NCI-H146 treated with DMSO at 0.1 percent for 48 hours (cell line): ENCODE measurements at regions not wholly inside any gene's neighbourhood (a gene's known extent, or its start where the extent isn't known, plus 50 kb on each side); places are given as distances from the start of the nearest gene placed in this dataset.

Source experiments
- DNase-seq: peaks from one replicate; lab custom pipeline; 2025; ENCODE audit not compliant: unreplicated experiment; lab: John Stamatoyannopoulos, UW

DNA sequence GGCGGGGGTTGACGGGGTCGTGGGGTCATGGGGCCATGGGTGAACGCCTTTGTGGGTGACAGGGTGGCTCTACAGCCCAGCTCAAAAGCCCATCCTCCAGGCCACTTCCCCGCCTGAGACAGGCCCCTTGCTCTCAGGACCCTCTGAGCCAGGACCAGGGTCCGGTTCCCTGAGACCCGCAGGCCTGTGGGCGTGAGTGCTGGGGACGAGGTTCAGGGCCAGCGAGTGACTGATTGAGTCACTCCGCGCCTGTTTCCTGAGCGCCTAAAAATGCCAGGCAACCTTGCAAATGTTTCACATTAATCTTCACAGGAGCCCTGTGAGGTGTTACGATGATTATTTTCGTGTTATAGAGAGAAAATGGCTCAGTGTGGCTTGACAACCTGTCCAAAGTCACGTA, 97.8 kb downstream of the ZNF674 start:
- DNase-seq = no peak

DNA sequence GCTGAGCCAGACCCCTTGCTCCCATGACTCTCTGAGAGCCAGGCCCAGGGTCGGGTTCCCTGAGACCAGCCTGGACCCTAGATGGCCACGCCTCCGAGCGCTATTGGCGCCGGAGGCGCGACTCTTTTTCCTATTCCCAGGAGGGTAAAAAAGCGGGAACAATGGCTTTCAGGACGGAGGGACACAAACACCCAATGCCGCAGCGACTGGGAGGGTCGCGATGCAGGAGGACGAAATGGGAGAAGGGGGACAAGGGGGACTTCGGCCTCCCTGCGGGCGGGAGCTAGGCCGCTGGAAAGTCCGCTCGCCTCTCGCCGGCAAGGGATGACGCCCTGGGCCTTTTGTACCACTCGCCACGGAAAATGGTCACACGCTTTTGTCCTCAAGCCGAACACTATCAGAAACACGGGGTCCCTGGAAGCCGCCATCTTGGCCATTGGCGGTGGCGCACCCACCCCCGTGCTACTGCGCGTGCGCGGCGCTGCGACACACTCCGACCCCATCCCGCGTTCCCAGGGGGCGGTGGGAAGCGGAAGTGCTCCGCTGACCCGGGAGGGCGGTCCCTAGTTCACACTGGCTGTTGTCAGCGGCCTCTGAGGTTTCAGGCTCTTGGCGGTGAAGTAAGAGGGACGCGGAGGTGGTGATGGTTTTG, 98.4 kb downstream of the ZNF674 start:
- DNase-seq = peak; percentile 62

DNA sequence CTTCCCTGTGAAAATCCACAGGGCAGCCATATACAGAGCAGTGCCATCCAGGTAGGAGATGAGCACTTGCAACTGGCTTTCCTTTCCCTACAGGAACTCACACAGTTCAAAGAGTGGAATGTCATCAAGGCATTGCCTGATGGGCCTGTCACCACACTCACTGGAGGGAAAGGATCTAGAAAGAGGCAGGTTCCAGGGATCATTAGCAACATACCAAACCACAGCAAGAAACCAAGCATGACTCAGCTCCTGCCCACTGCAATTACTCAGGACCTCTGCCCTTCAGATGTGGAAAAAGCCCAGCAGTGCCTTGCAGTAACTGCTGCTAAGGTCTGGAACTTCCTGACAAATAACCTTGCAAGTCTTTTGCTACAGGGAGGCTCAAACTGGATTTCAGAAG, 101.2 kb downstream of the ZNF674 start:
- DNase-seq = no peak

DNA sequence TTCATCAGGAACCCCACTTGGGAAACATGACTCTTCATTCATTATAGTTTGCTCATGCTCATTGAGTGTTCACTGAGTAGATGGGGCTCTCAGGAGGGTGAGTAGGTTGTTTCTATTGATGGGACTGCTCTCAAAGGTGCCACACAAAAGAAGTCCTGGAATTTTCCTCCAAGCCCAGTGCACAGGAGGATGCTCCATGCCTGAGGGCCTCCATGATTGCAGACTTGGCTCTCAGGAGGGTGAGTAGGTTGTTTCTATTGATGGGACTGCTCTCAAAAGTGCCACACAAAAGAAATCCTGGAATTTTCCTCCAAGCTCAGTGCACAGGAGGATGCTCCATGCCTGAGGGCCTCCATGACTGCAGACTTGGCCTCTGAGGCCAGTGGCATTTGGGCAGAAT, 108.5 kb downstream of the ZNF674 start:
- no peak for DNase-seq

DNA sequence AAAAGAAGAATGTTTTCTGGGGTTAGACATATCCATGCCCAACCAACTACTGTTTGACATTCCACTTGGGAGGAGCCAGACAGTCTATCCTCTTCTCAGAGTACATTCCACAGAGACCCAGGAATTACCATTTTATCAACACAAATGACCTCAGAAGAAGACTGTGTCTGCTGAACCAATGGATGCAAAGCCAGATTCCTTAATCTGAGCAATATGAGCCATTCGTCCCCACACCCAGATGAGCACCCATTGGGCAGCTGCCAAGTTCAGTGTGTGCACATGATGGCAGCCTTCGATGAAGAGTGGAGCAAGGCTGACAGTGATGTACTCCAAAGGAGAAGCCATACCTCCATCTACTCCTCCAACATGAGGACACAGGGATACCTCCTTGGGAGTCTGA, 111.3 kb downstream of the ZNF674 start:
- no peak for DNase-seq

DNA sequence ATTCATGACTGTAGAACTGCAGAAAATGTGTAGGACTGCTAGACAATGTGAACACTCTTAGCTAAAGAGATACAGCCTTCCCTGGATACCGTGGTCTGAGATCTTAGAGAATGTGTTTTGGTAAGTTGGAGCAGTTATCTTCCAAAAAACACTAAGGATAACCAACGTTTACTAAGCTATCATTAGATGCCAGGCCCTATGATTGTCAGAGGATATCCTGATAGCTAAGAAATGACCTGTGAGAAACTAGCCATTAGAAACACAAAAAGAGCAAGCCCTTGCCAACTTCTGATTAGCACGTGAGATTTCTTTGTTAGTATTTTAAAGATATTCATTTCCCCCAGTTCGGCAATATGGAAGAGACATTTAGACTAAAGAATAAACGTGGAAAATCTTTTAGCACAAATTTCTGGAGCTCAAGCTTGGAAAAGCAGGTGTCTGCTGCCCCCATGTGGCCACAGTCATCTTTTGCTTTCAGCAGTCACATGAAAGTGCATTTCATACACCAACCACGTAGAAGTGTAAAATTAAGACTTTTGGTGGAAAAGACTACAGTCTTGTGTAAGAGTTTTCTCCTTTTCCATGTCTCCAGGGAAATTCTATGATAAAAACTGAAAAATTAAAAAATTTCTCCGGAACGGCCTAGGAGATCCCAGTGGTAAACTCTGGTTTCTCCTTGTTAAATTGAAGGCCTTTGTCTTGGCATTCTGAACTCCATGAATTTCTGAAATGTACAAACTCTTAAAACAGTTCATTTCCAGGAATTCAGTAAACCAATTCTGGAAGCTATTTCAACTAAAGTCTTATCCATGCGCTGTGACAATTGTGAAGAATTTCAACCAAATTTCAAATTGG, 136.4 kb downstream of the ZNF674 start:
- no peak for DNase-seq

DNA sequence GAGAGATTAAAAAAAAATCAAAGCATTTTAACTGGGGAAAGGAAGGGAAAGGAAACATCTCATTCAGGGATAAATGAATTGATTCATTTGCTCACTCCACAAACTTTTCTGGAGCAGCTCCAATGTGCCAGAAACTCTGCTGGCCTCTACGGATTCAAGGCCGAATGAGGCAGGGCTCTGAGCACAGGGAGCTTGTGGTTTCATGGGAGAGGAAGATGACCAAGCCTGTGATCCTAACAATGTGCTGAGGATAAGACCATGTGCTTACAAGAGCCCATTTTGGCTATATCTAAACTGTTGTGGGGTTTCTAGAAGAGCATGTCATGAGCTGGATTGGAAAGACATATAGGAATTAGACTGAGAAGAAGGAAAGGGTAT, 137.5 kb downstream of the ZNF674 start:
- no peak for DNase-seq

DNA sequence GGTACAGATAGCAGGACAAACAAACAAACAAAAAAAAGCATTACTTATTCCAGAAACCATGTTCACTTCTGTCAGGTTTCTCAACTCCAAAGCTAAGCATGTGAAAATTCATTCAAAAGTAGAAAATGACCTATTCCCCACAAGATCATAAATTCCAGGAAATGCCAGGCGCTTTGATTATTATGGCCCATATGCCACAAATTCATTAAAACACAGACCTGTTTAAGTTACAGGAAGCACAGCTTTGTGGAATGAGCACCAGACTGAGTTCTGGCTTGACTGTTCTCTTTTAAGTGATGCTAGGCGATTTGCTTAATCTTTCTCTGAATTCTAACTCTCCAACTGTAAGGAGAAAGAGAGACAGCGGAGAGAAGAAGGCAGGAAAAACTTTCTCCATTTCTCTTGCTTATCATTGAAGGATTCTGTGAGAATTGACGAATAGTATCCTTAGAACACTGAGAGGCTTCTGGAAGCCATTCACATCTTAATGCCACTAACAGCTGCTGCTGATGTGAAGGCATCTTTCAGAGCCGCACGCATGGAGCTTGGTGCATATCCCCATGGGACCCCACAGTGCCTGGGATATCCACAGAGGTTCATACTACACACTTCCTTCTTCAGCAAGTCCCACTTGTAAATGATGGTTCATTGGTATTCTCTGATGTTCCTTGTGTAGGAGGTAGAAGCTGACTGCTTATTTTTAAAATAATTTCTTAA, 138.0 kb downstream of the ZNF674 start:
- DNase-seq = no peak

DNA sequence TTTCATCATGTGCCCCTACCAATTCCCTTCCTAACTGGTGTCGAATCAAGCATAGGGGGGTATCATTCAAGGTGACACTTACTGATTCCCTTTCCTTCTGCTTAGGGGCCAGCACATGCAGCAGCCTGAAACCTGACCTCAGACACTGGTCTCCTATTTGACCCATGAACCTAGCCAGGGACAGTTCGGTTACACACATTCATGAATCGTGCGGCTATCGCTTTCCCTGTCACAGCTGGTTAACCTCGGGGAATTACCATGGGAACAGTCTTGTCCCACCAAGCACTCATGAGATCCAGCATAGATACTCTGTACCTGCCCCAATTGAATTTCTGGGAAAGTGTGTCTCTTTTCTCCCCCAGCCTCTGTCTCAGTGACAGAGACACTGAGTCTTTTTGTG, 140.4 kb downstream of the ZNF674 start:
- DNase-seq = no peak

DNA sequence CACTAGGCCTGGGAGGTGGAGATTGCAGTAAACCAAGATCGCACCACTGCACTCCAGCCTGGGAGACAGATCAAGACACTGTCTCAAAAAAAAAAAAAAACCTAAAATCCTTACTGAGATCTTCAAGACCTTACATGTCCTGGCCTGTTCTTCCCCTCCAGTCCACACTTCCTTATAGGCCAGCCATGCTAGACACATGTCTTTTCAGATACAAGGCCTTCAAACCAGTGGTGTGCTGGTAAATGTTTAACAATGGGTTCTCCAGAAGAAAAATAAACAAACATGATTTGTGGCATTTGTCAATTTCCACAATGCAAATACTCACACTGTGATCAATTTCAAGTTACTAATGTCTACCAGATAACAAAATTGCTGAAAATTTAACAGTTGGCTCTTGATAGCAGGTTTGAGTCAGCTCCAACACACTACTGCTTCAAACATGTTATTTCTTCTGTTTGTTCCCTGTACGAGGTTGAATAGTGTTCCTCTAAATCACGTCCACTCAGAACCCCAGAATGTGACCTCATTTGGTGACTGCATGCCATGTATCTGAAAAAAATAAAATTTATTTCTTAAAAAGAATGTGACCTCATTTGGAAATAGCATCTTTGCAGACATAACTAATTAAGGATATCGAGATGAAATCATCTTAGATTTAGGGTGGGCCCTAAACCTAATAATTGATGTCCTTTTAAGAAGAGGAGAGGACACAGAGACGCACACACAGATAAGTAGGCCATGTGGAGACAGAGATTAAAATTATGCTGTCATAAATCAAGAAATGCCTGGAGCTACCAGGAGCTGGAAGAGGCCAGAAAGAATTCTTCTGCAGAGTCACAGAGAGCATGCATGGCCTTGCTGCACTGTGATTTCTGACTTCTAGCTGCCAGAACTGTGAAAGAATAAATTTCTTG, 144.4 kb downstream of the ZNF674 start:
- DNase-seq = no peak

DNA sequence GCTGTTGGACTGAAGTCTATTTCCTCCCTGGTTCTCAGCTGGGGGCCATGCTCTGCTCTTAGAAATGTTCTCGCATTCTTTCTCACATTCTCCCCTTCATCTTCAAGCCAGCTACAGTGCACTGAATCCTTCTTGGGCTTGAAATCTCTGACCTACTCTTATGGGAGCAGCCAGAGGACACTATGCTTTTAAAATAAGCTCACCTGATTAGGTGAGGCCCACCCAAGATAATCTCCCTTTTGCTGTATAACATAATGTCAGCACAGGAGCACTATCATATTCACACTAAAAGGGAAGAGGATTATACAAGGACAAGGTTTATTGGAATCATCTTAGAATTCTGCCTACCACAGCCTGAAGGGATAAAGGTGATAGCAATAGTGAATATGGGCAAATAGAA, 146.3 kb downstream of the ZNF674 start:
- no peak for DNase-seq

DNA sequence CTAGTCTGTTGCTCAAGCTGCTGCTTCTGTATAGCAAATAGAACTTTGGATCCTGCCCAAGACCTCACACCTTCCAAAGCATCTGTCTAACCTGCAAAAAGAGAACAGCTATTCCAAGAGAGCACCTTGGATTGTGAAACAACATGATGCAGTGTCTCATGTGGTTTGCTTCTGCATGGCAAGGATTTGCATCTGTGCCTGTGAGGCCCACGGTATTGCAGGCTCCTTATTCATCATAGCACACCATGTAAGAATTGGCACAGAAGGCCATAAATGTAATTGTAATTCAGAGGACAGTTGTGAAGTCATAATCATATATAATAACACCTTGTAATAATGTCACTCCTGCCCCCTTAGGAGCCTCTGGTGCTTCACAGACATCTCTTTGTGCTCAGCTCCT, 147.1 kb downstream of the ZNF674 start:
- DNase-seq = no peak

DNA sequence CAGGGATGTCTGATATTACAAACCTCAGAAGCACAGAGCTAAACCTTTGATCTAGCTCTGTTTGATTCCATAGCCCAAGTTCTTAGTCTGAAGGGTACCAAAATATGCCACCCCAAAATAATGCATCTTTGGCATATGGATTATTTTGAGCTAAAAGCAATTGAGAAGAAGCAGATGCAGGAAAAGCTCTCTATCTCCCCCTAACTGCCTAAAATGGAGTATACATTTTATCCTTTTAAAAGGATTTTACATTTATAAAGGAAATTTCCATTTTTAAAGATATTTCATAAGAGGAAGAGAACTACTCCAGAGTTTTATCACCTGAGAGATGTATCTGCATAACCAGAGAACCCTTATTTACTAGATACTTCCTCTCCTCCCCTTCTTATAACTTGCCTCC, 158.7 kb downstream of the ZNF674 start:
- no peak for DNase-seq

DNA sequence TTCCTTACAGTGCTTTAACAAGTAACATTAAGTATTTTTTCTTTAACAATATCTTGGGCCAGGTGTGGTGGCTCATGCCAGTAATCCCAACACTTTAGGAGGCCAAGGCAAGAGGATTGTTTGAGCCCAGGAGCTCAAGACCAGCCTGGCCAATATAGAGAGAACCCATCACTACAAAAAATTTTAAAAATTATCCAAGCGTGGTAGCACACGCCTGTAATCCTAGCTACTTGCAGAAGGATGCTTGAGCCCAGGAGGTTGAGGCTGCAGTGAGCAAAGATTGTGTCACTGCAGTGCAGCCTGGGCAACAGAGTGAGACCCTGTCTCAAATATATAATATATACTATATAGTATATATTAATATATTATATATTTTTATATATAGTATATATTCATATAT, 162.2 kb downstream of the ZNF674 start:
- no peak for DNase-seq

DNA sequence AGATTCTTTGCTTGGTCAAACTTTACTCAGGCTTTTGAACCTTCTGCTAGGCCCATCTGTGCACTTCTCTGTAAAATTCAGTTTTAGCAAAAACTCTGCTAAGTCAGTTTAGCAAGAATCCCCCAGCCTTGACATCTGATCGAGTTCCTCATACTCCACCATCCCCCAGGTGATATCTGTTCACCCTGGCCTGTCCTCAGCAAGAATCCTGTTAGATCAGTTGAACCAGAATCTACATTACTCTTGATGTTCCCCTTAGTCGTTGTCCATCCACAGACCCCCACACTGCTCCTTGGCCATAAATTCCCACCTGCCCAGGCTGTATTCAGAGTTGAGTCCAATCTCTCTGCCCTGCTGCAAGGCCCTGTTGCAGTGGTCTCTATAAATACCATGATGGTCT, 162.6 kb downstream of the ZNF674 start:
- no peak for DNase-seq

DNA sequence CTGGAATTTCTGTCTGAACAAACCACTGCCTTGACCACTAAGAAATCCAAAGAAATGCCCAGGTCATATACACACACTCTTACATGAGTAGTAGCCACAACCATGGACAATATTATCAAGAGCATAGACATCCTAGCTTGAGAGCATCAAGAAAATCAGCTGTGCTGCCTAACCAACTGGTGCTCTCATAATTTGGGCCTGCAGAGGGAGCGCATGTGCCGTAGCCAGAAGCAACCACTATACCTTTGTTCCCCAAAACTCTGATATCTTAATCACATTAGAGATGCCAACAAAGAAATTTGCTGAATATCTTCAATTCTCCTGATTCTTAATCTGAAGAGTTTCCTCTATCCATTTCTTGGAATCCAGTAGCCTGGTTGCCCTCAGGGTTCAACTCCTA, 163.6 kb downstream of the ZNF674 start:
- no peak for DNase-seq

DNA sequence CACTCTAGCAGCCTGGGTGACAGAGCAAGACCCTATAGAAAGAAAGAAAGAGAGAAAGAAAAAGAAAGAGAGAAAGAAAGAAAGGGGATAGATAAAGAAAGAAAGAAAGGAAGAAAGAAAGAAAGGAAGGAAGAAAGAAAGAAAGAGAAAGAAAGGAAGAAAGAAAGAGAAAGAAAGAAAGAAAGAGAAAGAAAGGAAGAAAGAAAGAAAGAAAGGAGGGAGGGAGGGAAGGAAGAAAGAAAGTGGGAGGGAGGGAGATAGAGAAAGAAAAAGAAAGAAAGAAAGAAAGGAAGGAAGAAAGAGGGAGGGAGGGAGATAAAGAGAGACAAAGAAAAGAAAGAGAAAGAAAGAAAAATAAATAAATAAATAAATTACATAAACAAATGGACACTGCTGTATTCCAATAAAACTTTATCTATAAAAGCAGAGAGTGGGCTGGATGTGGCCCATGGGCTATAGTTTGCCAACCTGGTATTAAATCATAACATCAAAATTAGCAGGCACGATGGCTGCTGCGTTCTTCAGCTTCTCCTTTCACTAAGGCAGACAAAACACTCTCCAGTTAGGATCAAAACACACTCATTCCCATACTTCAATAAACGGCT, 165.0 kb downstream of the ZNF674 start:
- no peak for DNase-seq

DNA sequence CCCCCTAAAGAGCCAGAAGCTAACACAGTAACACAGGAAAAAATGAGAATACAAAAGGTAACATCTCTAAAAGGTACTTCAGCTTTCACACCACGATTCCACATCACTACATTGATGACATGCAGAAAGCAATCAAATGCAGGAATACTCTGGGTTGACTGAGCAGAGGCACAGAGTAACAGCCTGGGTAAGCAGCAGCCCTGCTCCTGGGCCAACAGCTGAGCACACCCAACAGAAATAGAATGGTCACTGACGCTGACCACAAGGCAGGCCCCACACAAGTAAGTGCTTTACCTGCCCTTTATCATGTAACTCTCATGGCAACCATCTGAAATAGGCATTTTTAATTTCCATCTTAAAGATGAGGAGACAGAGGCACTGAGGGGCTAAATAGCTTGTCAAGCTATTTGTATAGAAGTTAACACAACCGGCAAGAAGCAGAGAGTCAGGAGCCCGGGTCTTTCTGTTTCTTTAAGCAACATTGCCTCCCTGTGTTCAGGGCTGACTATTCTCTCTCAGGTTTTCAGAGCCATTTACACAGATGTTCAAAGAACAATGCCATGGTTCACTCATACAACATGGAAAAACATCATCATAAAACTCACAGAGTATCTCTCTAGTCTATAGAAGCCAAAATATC, 168.9 kb downstream of the ZNF674 start:
- peak; percentile 25 for DNase-seq

DNA sequence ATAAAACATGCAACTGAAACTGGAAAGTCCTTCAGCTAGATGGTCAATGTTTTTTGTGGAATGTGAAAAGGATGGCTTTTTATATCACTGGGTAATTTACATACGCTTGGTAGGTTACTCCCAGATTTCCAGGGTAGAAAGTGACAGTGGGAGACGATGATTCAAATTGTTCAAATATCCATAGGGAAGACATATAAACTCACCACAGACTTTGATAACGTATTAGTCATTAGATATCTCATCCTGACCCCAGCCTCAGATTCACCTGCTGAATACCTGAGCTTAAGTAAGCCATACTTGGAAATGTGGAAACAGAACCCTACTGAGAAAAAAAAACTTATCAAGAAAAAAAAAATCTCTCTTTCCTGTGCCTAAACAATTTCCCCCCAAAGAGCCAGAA, 169.4 kb downstream of the ZNF674 start:
- DNase-seq = no peak

DNA sequence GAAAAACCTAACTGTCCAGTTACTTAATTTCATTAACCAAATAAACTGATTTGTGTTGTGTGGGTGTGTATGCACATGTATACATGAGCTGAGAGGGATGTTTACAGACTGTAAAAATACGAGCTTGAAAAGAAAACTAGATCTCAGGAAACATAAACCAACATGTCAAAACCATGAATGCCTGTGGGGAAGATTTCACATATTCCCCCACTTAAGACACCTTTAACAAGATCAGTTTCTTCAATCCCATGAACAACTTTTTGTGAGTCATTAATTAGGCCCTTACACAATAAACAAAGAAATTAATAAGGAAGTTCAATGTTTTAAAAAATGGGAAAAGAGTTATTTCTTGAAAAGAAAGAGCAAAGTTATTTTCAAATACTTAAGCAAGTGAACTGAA, 170.8 kb downstream of the ZNF674 start:
- no peak for DNase-seq
